Esophagus muscularis mucosa (tissue), 3 donors: ENCODE measurements at regions not wholly inside any gene's neighbourhood (a gene's known extent, or its start where the extent isn't known, plus 50 kb on each side); places are given as distances from the start of the nearest gene placed in this dataset.

Experiments used
- CTCF ChIP-seq, 3 experiments: fragments of 200-600 bp in 2 of 3; fragments of 450-650 bp in 1 of 3; sonication (generic) in 2 of 3; IDR thresholded peaks; one replicate each; pipeline ENCODE4 v1.5.1; 2017 to 2019; ENCODE audit warnings: antibody characterized with exemption in 3 of 3, mild to moderate bottlenecking in 2 of 3, moderate library complexity in 1 of 3
- POLR2A ChIP-seq: fragments of 450-650 bp; IDR thresholded peaks from one replicate; pipeline ENCODE4 v1.6.1; 2017; ENCODE audit warnings: antibody characterized with exemption, moderate library complexity, mild to moderate bottlenecking, low read depth

GRCh38 chr3:27542476-27542875 is 58.3 kb upstream of the SLC4A7 start:
- TF ChIP-seq CTCF (IDR thresholded peaks at IDR 0.05) (no peak), POLR2A (no peak)
